DMS 273 treated with DMSO at 0.1 percent for 48 hours (cell line): ENCODE measurements at regions not wholly inside any gene's neighbourhood (a gene's known extent, or its start where the extent isn't known, plus 50 kb on each side); places are given as distances from the start of the nearest gene placed in this dataset.

Source experiments
- DNase-seq: peaks from one replicate; lab custom pipeline; 2025; lab: John Stamatoyannopoulos, UW

GRCh38 chr2:234677758-234678538, 181.1 kb upstream of the ARL4C start:
- no peak for DNase-seq

DNA sequence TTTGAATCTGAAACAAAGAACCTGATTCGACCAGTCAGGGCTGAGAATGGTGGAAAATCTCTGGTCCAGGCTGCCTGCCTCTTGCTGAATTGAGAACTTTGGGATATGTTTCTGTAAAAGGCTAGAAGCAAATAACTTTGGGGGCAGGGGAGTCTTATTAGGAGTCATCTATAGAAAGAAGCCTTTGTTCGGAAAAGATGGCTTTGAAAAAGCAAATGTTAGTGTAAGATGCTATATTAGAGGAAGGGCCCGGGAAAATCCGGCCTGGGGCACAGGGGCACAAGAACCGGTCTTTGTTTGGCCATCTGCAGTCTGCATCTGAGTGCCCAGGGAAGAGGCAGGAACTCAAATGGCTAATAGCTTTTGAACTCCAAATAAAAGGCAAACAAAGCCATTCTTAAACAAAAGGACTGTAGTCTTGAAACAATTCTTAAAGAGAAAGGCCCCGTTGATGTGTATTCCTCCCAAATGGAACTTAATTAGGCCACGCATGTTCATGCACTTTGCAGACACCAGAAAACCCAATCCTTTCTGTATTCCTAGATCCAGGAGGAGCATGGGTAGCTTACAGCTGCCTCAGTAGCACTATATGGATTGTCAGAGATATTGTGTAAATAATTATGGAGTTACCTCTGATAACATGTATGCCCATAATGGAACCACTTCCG, 180.0 kb upstream of the ARL4C start:
- DNase-seq, result no peak

- DNase-seq, result no peak
These were observed 179.4 kb upstream of the ARL4C start for GRCh38 chr2:234676109-234676782.

DNA sequence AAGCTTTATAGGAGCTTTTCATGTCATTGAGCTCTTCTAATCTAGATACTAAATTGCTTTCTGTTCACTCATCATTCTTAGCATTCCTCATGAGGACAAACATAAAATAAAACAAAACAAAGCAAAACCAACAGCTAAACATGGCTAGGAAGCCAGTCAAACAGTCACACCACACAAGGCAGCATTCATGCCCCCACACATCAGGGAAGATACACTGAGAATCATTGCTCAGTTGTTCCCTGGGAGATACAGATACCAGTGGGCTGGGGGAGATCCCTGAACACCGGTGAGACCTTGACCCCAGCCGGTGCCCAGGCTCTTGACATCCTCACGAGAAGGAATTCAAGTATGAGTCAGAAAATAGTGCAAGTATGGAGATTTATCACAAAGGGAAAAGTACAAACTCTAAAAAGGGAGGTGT, 177.9 kb upstream of the ARL4C start:
- DNase-seq, result no peak

DNA sequence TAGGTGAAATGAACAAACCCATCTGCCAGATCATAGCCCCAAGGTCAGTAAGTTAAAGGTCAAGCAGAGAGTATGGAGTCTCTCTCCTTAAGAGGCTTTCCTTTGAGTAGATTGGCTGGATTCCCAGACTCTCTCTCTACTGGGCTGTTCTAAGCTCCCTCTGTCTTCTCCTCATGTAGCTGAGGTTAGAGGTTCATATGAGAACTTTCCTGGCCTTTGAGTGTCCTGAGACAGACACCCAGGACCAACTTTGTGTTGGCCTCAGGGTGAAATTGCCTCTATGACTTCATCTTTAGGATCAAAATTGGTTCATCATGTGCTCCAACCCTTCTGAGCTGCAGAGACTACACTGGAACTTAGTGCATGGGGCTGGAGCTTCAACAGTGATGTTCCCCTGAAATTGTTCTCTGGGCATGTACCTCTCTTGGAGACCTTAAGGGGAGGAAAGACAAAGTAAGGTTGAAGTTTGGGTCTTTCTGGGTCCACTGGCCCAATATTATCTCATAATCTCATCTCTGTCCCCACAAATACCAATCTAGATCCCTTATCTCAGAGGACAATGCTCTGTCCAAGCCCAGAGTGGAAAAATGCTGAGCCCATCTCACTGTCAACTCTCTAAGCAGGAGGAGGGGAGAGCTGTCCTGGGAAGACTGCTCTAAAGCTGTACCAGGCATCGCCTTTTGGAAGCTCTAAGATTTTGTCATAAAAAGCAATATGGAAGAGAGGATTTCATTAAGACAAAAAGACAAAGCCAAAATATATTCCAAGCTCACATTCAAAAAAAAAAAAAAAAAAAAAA, 177.3 kb upstream of the ARL4C start:
- DNase-seq, result no peak

DNA sequence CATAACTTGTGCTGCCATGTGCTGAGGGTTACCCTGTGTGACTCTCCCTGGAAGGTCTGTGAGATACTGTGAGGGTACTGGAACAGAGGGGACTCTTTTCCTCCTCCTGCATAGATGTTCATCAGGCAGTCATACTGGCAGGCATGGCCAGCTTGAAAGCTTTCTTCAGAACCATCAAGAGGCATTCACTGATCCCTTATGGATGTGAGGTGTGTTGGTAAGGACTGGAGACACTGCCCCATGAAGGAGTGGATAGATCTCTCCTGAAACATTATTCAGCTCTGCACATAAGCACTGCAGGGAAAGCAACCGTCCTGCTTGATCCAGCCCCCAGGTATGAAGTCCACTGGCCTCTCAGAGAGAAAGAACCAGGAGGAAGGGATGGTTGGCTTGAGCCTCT, 176.6 kb upstream of the ARL4C start:
- DNase-seq, result no peak

- no peak for DNase-seq
These were observed 175.7 kb upstream of the ARL4C start for GRCh38 chr2:234672498-234673150.

- DNase-seq, result no peak
These were observed 174.8 kb upstream of the ARL4C start for GRCh38 chr2:234671716-234672115.

DNA sequence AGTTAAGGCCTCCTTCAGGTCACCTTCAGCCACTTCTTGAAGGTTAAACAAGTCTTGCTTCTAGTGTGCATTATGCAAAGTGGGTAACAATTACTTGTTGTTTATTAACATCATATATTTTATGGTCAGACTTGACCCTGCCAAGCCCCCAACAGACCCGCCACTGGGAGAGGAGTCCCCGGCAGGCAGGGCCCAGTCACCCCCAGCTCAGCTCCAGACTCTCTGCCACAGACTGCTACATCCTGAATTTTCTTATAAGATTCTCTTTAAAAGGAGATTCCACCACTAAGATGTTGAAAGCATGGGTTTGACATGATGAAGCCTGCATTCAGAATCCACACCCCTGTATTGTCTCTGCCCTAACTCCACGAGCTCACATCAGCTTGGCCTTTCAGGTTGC, 174.3 kb upstream of the ARL4C start:
- DNase-seq, result no peak

DNA sequence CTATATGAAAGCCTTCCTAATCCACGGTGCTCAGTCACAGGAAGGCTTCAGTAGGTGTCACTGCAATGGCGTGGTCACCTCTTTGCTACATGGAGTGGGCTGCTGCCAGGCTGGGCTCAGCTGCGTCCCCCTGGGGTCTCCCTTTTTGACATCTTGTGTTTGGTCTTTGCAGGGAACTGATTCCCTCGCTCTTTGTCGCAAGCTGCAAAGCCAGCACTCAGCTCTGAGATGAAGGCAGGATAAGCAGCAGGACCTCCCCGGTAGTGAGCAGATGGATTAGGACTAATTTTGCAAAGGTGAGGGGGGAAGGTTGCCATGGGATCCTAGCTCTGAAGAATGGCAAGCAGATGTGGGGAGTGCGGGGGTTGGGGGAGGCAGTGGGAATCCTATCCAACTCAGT, 173.9 kb upstream of the ARL4C start:
- peak; percentile 48 for DNase-seq

DNA sequence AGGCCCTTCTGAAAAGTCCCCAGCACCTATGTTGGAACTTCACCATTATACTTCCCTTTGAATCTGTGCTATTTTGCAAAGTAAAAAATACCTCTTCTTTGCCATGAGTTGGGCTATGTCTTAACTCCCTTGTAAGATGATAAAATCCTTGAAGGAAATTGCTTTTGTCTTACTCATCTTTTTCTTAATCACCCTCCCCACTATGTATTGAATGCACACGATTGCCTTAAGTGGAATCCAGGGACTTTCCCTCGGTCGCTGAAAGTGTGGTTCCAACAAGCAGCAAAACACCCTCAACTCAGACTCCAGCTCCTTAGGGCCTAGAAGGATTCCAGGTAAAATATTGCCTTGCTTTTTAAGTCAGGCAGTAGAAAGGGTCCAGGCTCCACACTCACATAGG, 173.2 kb upstream of the ARL4C start:
- no peak for DNase-seq

GRCh38 chr2:234669621-234670020, 172.7 kb upstream of the ARL4C start:
- DNase-seq, result no peak

- no peak for DNase-seq
These were observed 172.1 kb upstream of the ARL4C start for GRCh38 chr2:234669001-234669400.

DNA sequence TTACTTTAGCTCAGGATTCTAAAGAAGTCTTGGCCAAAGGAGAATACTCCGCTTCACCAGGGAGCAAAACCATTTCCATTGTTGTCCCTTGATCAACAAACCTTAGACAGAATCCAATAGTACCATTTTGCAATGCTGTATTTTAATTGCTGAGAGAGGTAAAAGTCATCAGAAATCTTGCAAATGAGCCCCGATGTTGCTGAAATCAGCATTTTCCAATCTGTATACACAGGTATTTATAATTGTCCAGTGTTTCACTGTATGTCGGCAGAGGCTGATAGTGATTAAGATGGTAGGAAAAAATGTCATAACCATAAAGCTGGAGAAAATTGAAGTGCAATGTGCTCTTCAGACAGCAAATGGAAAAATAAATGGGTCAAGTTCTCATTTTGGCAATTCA, 170.0 kb upstream of the ARL4C start:
- no peak for DNase-seq

DNA sequence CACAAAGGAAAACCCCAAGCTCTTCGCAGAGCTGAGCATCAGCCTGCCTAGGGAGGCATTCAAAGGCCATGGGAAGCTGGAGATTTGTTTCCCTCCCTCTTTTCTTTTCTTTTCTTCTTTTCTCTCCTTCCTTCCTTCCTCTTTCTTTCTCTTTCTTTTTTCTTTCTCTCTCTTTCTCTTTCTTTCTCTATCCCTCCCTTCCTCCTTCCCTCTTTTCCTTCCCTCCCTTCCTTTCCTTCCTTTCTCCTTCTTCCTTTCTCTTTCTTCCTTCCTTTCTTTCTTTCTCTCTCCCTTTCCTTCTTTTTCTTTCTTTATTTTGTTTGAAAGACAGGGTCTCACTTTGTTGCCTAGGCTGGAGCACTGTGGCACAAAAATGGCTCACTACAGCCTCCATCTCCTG, 168.4 kb upstream of the ARL4C start:
- no peak for DNase-seq

- no peak for DNase-seq
These were observed 165.0 kb upstream of the ARL4C start for GRCh38 chr2:234661849-234662248.

DNA sequence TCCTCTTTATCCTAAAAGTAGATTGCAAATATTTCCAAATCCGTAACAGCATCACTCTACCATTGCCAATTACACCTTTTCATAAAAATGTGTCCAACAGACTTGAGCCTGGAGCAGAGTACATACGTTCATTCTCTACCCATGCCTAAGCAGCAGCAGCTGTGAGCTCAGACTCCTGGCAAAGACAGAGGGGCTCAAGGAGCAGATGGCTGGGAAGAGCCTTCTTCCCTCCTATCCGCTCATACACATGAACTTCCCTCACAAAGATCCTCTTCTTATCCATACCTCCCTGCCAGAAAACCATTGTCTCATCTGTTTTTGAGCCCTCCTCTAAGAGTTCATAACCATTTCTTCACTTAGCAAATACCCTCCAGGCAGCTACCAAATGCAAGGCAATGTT, 164.3 kb upstream of the ARL4C start:
- DNase-seq, result peak; percentile 56

DNA sequence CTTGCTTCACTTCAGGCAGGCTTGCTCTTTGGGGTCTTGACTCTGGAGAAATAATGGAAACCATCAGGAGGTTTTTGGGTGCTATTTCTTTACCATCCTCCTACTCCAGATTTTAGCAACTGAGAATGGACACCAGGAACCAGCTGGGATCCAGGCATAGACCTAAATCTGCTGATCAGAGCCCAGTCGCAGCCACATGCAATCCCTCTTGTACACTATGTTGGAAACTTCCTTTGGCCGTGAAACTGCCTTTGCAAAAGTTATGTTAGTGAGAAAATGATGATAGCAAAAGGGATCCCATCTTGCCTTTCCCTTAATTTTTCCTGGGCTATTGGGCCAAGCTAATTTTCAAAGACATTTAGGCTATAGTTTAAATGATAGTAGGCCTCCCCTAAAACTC, 158.8 kb upstream of the ARL4C start:
- DNase-seq, result no peak

DNA sequence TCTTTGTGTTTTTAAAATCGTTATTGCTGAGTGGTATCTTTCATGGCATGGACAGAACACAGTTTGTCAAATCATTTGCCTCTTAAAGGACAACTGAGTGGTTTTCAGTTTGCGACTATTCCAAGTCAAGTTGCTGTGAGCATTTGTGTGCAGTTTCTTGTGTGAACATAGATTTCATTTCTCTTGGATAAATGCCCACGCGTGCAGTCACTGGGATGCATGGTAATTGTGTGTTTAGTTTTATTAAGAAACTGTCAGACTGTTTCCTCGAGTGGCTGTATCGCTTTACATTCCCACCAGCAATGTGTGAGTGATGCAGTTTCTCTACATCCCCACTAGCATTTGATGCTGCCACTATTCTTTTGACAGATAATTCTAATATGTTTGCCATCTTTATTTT, 154.0 kb upstream of the ARL4C start:
- no peak for DNase-seq

DNA sequence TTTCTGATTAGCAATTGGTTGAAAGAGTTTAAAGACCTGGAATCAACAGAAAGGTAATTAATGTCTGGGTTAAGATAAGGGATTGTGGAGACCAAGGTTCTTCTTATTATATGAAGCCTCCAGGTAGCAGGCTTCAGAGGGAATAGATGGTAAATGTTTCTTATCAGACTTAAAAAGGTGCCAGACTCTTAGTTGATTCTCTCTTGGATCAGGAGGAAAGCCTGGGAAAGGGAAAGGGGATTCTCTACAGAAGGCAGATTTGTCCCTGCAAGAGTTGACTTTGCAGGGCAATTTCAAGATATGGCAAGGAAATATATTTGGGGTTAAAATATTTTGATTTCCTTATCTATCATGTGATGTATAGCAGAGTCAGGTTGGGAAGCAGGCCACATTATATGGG, 153.1 kb upstream of the ARL4C start:
- DNase-seq, result no peak

DNA sequence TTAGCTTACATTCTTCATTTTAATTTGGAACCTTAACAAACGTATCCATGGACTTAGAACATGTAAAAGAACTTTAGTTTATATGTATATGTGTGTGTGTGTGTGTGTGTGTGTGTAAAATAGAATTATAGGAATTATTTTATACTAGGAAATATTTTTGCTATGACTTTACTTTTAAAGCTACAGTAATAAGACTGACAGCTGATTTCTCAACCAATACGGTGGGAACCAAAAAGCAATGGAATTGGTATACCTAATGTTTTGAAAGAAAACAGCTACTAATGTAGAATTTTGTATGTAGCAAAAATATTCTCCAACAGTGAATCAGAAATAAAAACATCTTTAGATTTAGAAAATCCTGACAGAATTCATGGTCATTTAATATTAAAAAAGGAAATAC, 146.5 kb upstream of the ARL4C start:
- DNase-seq, result no peak

DNA sequence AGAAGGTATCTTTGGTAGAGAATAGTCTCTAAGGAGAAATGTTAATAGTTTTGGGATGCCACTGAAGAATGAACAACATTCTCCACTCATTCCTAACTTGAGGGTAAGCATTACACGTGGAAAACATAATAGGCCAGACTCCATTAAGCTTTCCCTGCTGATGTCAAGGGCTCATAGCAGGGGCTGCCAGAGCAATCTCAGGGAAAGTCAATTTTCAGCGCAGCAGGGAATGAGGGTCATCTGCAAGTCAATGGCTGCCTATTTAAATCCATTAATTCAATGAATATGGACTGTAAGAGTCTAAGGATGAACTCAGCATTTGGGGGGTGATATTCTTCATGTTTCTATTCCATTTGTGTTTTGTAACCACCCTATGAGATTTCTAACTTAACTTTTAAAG, 144.2 kb upstream of the ARL4C start:
- no peak for DNase-seq
